SKM-1 treated with dmso at 0.1 percent for 144 hours (cell line): ENCODE measurements at regions not wholly inside any gene's neighbourhood (a gene's known extent, or its start where the extent isn't known, plus 50 kb on each side); places are given as distances from the start of the nearest gene placed in this dataset.

Experiments
- DNase-seq: peaks from one replicate; lab custom pipeline; 2025; ENCODE audit not compliant: unreplicated experiment; lab: John Stamatoyannopoulos, UW

DNA sequence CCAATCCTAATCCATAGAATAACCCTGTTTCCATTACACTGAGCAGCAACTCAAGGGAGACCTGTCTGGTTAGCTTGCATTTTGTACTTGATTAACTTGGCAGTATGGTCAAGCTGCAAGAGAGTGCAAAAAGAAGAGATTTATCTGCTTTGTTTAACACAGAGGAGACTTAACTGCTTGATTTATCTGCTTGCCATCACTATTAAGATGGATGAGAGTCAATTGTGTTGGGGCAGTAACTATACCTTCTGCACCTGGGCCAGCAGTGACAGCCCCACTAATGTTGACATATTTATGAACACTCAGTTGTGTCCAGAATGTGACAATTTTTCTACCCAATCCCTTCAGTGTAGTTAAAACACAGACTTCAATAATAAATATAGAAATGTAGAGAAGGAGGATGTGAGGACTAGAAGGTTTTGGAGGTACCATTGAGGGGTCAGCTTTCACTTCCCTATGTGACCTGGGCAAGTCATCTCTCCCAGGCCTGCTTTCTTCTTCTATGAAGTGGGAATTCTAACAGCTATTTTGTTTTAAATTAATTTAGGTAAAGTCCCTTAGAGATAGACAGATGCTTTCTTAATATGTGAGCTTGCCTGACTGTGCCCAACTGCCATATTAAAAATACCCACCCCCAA is 159.1 kb upstream of the KCNK2 start:
- no peak for DNase-seq

DNA sequence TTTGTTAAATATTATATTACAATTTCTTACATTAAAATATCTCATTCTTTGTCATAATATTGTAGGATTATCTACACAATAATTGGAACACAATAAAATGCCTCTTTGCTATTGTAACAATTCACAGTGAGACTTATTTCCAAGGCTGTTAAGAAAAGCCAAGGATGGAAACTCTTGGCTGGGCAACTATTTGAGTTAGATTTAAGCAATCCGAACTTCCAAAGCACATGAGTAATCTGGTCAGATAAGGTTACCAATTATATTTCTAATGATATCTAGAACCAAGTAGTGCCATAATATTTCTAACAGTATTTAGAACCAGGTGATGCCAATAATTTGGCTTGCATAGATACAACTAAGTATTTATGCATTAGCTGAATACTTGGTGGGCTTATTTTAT is 154.7 kb upstream of the KCNK2 start:
- no peak for DNase-seq

DNA sequence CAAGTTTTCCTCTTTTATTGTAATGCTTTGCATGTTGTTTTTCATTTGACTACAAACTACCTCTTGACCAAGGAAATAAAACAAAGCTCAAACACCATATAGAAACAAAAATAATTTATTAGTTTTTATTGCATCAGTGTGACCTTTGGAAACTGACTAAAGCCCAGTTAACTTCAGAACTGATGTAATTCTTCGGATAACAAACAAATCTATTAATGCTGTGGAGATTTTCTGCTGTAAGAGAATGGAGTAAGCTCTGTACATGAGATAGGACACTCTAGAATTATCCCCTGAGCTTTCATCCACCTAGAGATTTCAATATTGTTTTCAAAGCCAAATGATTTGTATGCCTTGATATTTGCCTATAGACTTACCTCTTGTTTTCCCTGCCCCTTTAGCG is 154.0 kb upstream of the KCNK2 start:
- DNase-seq = no peak

DNA sequence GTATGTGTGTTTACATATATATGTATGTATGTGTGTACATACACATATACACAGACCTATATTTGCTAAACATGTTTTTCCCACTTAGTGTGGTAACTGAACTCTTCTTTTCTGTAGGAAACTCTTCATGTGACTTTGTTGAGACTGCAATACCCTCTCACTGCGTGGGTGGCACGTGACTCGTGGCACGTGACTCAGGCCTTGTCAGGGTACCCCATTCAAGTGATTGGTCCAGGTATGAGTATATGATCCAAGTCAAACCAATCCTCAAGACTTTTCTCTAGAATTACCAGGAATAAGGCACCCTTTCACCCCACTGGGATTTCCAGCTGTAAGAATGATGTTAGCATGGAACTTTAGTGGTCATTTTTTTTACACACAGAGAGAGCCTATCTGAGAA is 149.2 kb upstream of the KCNK2 start:
- no peak for DNase-seq

DNA sequence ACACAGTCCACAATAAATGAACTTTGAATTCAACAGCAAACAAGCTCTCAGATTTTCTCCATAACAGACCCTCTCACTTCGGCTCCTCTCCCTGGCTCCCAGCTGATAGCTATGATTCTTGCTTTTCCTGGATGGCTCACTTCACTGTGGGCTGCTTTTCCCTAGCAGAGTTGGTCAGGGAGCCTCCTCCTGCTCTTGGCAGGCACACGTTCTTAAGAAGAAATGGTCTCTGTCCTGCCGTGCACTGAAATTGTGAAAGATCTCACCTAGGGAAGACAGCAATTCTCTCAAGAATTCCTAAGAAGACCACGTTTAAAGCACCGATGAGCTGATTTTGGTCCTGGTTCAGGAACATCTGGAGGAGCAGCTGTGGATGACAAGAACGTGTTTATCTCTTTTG is 148.5 kb upstream of the KCNK2 start:
- DNase-seq = no peak

DNA sequence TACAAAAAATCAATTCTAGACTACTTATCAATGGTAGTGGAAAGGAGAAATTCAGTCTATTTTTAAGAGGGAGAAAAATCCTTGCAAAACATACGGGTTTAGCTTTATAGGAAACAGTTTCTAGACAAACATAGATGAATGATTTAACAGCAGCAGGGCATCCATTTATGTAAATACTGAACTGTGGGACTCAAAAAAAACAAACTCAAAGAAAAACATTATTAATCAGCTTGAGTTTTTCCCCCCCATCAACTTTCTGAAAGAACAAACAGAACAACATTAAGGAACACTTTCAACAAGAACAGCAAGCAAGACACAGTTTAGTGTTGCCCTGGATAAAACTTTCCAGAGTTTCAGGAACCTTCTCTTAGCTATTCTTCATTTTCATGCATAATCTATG is 147.3 kb upstream of the KCNK2 start:
- no peak for DNase-seq

DNA sequence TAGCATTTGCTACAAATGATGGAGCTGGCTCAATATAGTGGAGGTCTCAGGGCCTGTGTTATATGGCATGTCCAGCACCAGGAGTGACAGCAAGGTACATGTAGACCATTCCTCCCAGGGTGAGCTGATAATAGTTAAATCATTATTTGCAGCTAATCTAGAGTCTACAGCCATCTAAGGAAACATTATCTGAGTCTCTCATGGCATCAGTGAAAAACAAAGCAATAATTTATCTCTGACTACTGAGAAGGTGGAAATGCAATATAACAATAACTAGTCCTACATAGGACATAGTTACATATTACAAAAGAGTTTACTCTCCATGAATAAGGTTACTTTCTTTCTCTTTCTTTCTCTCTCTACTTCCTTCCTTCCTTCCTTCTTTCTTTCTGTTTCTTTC is 143.4 kb upstream of the KCNK2 start:
- DNase-seq = no peak

DNA sequence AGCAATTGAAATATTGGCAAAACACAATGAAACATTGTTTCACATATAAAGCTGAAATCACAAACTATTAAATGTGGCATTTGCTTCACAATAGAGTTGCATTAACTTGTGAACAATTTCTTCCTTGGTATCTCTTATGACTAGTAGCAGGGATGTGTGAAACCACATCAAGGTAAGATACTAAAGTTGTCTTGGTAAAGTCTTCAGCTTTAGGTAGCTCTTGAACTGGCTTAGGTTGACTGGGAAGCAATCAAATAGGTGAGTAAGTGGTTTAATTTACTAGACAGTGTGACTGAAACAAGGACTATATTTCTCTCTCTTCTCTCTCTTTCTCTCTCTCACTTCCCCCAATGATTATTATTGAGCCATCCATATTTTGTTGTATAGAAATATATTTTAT is 141.5 kb upstream of the KCNK2 start:
- no peak for DNase-seq

DNA sequence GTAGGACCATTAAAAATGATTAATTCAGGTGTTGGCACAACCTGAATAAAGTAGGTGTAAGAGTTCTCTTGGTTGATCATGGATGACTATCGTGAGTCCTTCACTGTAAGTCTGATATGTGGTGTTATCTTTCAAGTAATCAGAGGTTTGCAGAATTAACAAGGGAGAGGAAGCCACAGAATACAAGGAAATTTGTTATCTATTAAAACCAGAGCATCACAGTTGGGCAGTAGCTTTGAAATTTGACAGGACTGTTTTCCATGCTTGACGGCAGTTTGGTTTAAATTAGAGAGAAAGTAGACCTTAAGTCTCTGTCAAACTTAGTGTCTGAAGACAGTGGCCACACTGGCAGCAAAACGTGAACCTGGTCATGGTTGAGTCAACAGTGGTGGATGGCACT is 139.5 kb upstream of the KCNK2 start:
- no peak for DNase-seq

DNA sequence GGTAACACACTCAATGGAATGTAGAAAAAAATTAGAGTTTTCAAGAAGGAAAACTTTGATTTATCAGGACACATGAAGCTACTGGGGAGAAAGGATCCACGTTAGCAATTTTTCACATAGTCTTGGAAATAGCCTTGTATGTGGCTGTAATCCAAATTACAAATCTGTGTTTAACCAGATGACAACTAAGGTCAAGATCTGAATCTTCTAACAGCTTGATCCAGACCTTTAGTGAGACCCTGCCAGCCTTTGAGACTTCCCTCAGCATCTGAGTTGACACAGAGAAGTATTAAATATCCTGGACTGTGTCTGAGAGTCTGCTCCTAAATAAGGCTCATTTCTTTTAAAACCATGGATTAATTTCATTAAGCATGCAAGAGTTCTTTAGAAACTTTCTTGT is 135.9 kb upstream of the KCNK2 start:
- no peak for DNase-seq

DNA sequence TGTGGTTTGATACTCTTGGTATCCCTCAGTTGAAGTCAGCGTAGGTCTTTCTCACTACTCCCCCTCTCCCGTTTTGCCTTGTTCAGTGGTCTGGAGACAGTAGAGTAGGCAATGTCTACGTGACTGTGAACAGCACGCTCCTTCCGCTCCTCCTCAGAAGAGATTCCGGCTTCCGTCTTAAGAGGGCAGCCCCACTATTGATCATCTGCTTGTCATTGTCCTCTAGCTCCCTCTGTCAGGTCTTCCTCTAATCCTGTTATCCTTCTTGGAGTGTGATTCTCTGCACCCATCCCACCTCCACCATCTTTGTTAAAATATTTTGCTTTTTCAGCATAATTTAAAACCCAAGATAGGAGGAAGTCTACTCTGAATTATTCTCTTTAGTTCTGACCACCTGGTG is 129.9 kb upstream of the KCNK2 start:
- DNase-seq = no peak

DNA sequence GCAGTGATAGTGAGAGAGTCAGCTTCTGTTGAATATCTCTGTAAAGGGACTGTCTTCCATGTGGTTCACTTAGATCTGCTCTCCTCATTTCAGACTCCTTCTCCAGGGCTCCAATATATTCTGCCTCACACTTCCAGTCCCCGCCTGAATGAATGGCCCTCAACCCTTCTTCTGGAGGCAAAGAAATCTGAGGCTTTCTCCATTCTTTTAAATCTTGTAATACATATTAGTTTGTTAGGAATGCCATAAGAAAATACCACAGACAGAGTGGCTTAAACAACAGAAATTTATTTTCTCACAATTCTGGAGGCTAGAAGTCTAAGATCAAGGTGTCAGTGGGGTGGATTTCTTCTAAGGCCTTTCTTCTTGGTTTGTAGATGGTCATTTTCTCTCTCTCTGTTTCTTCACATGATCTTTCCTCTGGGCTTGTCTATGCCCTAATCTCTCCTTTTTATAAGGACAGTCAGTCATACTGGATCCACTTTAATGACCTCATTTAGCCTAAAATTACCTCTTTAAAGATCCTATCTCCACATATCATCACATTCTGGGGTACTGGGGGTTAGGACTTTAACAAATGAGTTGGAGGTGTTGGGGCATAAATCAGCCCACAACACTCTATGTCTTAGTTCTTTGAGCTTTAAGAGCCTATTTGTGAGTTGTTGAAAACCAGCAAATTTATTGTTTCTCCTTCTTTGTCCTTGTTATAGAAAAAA is 128.5 kb upstream of the KCNK2 start:
- no peak for DNase-seq

DNA sequence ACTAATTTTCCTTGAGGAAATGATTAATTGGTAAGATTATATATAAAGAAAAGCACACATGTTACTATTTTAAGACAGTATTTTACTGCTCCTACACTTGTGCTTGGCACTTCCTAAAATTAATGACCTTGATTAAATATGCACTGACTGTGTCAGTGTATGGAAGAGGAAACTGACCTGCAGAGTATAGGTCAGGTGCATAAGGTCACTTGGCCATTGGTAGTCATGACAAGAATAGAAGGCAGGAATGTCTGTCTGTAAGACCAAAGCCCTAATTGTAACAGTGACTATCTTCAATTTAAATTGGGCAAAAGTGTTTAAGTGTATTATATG is 128.0 kb upstream of the KCNK2 start:
- DNase-seq = no peak

DNA sequence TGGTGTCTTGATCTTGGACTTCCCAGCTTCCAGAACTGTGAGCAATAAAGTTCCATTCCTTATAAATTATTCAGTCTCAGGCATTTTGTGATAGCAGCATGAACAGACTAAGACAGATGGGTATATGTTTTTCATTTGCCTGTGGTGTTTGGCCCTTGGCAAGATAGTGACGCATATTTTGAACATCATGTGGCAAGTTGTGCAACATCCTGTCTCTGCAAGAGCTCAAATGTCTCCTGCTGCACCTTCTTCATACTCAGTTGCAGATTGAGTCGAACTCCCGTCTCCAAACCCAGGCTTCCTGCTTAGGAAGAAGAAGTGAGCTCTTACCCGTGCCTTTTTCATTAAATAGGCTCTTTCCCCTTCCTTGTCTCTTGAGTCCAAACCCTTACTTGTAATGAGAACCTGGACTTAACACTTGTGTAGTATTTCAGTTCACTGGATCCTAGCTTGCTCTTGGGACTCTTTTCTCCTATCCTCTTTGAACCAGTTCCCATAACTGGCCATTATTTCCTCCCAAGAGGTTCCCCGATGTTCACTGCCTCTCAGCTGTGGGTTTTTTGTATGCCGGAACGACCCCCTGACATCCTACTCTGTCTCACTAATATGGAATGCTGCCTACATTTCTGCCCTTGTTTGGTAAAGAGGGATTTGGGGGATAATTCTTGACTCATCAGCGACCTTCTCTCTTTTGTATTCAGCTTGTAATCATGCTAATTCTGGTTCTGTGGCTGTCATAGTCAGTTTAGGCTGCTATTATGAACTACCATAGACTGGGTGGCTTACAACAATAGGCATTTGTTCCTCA is 125.0 kb upstream of the KCNK2 start:
- peak; percentile 74 for DNase-seq

DNA sequence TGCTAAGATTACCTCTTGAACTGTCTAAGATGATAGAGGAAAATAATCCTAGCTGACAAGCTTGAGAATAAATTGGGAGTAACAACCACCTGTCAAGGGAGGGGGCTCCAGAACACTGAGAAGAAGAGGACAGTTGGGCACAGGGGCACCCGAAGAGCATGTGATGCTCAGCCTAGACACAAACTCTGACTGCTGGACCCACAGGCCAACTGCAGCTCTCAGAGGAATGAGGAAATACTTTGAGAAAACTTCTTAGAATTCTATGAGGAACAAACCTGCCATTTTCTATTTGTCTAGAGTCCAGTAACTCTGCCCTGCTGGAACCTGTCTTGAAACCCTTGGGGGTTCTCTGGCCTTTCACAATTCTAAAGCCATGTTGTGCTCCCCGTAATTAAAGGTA is 124.1 kb upstream of the KCNK2 start:
- no peak for DNase-seq

DNA sequence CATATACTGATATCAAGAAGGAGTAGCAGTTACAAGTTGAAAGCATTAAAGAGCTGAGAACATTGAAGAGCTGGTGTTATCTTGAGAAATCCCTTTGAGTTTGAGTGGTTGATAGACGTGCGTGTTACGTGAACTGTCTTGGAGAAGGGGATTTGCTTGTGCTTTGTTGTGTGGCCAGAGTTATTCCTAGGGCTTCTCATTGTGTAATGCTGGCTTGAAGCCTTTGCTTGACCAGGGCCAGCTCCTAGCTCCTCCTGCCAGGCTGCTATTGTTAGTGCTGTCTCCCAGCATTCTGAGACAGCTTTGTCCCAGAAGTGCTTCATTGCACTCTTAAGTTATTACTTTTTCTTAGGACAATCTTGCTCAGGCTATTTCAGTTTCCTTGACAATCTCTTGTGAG is 116.2 kb upstream of the KCNK2 start:
- no peak for DNase-seq

DNA sequence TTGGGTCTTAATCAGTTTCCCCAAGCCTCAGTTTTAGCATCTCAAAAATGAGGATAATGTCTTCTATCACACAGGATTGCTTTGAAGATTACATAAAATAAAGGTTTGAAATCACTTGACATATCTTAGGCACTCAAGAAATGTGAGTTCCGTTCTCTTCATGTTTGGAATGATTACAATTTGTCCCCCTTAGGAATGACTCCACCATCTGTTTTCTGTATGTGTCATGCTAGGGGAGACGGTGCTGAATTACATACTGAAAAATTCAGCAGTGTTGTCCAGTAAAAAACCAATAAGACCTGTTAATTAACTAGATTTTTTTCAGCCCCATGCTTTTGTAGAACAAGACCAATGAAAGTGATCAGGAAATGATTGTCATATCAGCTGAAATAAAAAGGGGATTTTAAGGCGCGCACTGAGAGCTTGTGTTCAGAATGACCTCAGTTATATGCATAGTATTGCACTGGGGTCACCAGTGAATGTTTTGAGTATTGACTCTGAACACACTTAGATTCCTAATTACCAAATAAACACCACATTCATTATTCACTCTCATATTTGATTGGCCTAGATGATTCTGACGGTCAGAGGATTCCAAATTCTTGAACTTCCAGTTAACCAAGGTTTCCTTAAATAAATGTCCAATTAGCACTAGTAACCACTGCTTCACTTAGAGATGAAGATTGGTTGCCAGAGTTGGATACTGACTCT is 114.5 kb upstream of the KCNK2 start:
- no peak for DNase-seq

DNA sequence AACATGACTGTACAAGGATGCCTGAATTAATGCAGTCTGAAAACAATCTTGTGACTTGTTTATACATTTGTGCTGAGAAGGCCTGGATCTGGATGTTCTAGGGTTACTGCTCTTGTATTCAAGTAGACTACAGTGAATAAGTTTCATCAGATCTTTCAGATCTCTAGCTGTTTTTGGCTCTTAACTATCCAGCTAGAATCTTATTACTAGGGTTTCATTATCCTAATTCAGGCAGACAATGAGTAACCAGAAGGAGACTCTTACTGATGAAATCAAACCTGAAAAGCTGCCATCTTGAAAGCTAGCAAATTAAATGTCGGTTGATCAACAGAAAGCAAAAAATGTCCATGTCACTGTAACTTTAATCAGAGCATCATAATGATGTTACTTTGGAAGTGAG is 112.5 kb upstream of the KCNK2 start:
- DNase-seq = no peak

DNA sequence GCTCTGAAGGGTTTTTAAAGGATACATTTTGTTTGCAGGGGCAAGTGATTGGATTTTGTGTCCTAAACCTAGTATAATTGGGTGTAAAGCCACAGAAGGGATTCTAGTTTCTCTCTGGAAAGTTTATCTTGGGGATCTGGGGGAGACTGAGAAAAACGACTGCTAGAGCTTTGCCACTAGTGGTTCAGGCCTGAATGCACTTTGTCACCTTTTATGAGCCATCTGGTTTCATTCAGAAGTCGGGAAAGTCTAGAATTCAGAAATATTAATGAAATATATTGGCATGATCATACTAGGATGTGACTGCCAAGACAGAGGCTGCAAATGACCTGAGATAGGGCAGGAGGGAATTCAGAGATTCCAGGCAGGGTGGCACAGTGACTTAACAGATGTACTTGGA is 111.5 kb upstream of the KCNK2 start:
- DNase-seq = no peak

DNA sequence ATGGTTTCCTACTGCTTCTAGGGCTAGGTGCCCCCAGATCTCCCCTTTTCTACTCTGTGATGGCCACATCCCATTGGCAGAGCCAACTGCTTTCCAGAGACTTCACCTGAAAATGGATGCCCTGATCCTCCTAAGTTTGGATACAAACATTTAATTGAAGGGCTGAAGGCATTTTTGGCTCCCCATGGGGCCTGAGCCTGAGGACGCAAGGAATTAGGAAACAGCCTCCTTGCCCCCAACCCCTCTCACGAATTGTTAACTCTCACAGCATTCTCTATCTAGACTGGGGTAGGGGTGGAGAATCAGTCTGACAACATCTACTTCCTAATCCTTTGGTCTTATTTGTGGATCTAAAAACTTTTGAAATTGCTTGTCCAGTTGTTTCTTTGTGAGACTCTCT is 108.5 kb upstream of the KCNK2 start:
- DNase-seq = no peak

DNA sequence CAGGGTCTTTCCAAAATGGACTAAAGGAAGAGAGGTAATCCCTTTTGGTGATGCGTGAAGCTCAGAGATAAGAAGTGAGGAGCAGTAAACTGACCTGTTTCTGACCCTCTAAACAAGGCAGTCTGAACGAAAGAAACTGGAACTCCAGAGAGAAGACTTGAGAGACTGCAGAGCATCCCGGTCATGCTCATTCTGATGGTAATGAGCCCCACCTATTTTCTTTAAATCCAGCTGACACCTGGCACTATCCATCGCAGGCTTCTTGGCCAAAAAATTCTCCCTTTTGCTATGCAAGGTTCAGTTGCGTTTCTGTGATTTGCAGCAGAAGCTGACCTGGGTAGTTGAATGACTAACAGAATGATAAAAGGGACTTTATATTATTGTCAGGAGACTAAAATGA is 105.9 kb upstream of the KCNK2 start:
- DNase-seq = no peak

DNA sequence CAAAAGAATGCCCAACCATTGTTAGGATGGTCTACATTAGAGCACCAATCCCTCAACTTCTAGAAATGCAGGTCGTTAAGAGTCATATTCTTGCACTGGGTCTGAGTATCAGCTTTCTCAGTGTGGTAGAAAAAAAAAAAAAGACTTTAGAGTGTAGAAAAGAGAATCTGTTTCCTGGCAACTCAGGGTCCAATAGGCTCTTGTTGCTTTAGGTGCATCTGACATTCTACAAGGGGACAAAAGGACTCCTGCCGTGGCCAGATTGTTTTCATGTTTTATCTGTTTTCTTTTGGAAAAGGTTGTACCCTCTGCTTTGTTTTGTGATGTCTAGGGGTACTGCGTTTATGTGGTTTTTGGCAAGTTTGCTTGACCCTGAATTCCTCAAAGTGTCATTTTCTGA is 105.4 kb upstream of the KCNK2 start:
- no peak for DNase-seq
